WTC11 (cell line): ENCODE measurements at regions not wholly inside any gene's neighbourhood (a gene's known extent, or its start where the extent isn't known, plus 50 kb on each side); places are given as distances from the start of the nearest gene placed in this dataset.

ENCODE experiments used
- CREB1 ChIP-seq: sonication (generic); formaldehyde crosslinking; IDR thresholded peaks from 2 replicates; pipeline ENCODE4 v1.8.0; 2023; ENCODE audit warnings: mild to moderate bottlenecking, missing genetic modification reagents
- CTCF ChIP-seq: fragments of 200-600 bp; IDR thresholded peaks from 2 replicates; pipeline ENCODE4 v1.8.0; 2022; ENCODE audit warnings: antibody characterized with exemption
- STAT6 ChIP-seq: sonication (generic); formaldehyde crosslinking; conservative IDR thresholded peaks from 2 replicates; pipeline ENCODE4 v1.8.1; 2023; ENCODE audit warnings: mild to moderate bottlenecking, low read depth, missing genetic modification reagents, moderate library complexity
- TF ChIP-seq, protein P1 (sequence below): sonication (generic); formaldehyde crosslinking; IDR thresholded peaks from 2 replicates; pipeline ENCODE4 v1.8.1; 2022; ENCODE audit warnings: mild to moderate bottlenecking, missing genetic modification reagents, moderate library complexity, borderline replicate concordance

- TF ChIP-seq STAT6 (CRISPR knock-in tag) (no peak), CREB1 (CRISPR knock-in tag) (no peak), CTCF (no peak)
- TF ChIP-seq, protein P1, sequence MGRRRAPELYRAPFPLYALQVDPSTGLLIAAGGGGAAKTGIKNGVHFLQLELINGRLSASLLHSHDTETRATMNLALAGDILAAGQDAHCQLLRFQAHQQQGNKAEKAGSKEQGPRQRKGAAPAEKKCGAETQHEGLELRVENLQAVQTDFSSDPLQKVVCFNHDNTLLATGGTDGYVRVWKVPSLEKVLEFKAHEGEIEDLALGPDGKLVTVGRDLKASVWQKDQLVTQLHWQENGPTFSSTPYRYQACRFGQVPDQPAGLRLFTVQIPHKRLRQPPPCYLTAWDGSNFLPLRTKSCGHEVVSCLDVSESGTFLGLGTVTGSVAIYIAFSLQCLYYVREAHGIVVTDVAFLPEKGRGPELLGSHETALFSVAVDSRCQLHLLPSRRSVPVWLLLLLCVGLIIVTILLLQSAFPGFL (CRISPR knock-in tag), result no peak
Observed at GRCh38 chr9:121569266-121569648, 69.6 kb upstream of the GGTA1 start.
